NK-92 treated with Interleukin-12 subunit alpha and Interleukin-12 subunit beta, amount 100 ng/mL, for 24 hours (cell line): ENCODE measurements at regions not wholly inside any gene's neighbourhood (a gene's known extent, or its start where the extent isn't known, plus 50 kb on each side); places are given as distances from the start of the nearest gene placed in this dataset.
"Not testable (repeated sequence)": the region's sequence is repeated elsewhere in the genome, so short reads cannot be mapped to it uniquely, and the experiment has no call there.

Source experiments
- DNase-seq: peaks from one replicate; lab custom pipeline; 2025; lab: John Stamatoyannopoulos, UW

DNA sequence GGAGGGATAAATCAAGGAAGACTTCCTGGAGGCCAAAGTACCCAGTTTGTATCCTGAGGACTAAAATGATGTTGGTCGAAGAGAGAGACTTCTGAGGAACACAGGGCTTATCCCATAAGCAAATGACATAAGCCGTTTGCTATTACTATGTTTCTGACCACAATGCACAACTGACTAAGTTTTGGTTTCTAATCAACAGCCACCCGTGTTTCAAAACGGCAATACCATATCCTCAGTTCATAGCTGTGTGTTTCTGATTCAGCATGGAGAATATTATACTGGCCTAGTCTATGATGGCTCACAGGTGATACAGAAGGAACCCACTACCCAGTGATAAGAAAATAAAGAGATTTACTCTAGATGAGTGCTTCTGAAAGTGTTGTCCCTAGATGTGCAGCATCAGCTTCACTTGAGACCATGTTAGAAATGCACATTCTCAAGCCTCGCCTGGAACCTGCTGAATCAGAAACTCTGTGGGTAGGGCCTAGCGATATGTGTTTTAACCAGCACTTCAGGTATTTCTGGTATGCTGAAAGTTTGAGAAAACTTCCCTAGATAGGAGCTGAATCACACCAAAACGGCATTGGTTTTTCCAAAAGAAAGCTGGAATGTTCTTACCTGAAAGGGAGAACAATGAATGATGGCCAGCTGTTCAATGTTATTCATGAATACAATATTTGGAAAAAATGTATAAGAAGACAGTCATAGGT lies 639.7 kb upstream of the NR2F2 start:
- no peak for DNase-seq

DNA sequence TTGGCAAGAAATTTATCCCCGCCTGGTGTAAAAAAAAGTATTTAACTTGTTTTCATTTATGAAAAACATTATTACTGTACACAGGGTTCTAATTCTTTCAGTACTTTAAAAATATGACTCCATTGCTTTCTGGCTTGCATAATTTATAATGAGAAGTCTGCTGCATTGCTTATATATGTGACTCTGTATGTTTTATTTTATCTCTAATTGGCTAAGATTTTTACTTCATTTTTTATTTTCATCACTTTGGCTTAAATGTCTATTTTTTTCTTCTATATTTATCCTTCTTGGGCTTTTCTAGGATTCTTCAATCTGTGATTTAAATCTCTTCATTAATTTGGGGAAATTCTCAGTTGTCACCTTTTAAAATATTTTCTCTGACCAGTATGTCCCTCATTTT lies 636.6 kb upstream of the NR2F2 start:
- no peak for DNase-seq

DNA sequence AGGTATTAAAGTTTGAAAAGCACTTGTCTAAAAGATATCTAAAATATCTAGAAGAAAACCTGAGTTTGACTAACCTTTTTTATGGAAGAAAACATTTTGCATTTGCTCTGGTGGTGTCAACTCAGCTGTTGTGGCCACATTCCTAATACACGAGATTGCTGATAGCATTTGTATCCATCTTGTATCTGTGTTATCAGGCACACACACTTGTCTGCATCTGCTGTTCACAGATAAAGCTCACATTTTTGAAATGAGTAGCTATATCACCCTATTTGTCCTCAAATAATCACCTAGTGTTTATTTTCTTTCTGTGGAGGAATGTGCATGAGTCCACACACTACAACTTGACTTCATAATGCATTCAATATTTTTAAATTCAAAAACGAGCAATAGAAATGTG lies 632.3 kb upstream of the NR2F2 start:
- no peak for DNase-seq

DNA sequence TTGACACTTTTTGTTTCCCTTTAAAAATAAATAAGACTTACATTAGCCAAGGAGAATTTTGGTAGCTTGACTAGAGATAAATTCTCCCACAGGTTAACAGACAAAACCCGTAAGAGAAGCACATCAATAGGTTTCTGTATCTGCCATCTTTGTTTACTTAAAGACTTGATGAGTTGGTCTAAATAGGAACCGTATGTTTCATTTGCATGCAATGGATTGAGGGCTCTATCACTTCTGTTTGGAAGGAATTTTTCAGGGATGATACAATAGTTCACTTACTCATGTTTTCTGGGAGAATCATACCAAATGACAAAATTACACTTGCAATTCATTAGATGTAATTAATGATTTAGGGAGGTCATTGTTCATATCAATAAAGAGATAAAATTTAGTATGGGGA lies 631.5 kb upstream of the NR2F2 start:
- no peak for DNase-seq

DNA sequence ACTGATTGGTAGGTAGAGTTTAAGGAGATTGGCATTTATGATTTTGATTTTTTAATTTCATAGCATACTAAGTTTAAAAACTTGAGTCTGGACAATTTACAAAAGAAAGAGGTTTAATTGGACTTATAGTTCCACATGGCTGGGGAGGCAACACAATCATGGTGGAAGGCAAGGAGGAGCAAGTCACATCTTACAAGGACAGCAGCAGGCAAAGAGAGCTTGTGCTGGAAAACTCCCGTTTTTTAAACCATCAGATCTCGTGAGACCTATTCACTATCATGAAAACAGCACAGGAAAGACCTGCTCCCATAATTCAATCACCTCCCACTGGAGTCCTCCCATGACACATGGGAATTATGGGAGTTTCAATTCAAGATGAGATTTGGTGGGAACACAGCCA lies 630.9 kb upstream of the NR2F2 start:
- DNase-seq = no peak

DNA sequence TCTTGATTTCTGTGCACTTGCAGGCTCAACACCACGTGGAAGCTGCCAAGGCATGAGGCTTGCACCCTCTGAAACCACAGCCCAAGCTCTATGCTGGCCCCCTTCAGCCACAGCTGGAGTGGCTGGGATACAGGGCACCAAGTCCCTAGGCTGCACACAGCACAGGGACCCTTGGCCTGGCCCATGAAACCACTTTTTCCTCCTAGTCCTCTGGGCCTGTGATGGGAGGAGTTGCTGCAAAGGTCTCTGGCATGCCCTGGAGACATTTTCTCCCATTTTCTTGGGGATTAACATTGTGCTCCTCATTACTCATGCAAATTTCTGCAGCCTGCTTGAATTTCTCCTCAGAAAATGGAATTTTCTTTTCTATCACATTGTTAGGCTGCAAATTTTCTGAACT lies 629.8 kb upstream of the NR2F2 start:
- DNase-seq = not testable (repeated sequence)

DNA sequence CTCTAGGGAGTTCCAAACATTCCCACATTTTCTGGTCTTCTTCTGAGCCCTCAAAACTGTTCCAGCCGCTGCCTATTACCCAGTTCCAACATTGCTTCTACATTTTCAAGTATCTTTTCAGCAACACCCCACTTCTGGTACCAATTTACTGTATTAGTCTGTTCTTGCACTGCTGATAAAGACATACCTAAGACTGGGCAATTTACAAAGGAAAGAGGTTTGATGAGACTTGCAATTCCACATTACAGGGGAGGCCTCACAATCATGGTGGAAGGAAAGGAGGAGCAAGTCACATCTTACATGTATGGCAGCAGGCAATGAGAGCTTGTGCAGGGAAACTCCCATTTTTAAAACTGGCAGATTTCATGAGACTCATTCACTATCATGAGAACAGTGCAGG lies 629.1 kb upstream of the NR2F2 start:
- DNase-seq = no peak

DNA sequence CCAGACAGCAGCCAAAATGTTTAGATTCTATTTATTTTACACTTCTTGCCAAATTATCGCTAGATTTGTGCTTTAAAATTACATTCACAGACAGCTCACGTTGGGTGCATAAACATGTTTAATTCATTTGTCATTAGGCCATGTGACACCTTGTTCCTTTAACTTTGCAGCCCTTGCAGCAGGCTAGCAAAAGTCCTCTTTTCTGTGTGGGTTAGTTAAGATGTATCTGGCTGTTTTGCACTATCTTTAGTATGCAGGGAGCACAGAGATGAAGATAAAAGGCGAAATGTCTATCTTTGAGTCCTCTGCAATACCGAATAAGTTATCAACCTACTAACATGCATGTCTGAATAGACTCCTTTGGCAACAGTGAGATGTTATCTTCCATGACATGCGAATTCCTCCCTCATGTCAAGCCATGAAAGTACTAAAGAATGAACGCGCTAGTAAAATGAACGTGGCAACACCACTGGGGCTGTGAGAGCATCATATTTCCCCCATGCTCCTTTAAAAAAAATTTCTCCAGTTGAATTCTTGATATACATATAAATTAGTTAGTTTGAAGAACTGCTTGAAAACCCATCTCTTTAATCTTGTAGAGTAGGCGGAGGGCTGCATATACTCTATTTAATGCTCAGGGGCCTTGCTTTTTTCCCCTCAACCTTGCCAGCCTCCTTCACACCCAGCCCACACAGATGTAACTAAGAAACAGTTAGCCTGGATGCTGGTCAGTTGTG lies 620.4 kb upstream of the NR2F2 start:
- DNase-seq = no peak

DNA sequence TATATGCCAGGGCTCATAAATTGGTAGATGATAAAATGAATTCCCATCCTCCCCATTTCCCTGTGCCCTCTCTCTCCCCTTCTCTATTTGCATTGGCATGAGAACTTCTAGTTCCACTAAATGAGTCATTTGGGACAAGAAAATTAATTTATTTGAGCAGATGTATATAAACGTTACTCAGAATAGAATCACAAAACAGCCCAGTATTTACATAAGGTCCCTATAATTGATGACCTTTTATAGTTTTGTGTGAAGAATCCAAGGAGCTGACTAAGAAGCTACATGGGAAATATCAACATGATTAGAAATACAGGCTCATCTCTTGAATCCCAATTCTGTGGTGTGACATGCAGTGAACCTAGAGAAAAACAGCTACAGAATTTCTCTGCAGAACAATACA lies 617.7 kb upstream of the NR2F2 start:
- DNase-seq = no peak

DNA sequence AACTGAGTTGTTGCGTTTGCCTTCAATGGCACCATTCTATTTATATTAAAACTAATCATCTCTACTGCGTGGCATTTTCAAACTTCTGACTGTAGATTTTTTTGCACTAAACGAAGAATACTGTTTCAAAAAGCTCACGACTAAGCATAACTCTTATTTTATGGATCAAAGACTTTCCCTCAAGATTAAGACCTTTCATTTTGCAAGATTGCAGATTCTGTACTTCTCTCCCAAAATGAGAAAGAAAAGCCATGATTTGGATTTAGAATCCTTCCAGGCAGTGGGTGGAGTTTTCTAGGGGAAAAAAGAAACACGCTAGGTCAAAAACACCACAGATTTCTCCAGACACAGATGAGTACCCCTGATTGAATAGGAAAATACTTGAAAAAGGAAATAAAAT lies 617.2 kb upstream of the NR2F2 start:
- DNase-seq = no peak

DNA sequence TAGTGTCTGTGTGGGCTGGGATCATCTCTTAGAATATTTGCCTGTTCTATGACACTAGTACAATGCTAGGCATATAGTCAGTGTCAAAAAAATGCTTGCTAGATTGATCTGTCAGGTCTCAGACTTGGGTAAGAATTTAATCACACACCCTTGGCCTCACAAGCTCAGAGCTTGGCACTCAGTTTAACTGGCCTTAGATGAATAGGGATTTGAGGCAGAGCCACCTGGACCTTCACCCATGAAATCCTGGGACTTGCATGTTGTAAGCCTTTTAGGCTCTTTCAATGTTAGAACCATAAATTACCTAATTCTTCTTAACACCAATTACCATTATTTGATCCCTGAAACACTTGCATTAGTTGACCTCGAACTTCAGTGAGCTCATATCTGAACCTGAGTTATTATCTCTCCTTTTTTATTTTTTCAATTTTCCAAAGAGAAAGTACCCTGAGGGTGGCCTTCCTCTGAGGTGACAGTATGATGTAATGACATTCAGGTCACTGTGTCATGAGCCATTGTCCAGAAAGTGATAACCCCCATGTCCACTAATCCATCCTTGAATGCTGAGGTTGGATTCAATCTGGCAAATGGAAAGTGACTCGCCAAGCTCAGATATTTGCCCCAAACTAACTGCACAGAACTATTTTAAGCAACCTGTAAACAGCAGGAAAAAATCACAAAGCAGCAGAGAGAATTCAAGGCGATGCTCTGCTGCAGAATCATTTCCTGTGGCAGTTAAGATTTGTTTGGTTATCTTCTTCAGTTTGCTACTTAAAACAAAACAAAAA lies 615.2 kb upstream of the NR2F2 start:
- no peak for DNase-seq

DNA sequence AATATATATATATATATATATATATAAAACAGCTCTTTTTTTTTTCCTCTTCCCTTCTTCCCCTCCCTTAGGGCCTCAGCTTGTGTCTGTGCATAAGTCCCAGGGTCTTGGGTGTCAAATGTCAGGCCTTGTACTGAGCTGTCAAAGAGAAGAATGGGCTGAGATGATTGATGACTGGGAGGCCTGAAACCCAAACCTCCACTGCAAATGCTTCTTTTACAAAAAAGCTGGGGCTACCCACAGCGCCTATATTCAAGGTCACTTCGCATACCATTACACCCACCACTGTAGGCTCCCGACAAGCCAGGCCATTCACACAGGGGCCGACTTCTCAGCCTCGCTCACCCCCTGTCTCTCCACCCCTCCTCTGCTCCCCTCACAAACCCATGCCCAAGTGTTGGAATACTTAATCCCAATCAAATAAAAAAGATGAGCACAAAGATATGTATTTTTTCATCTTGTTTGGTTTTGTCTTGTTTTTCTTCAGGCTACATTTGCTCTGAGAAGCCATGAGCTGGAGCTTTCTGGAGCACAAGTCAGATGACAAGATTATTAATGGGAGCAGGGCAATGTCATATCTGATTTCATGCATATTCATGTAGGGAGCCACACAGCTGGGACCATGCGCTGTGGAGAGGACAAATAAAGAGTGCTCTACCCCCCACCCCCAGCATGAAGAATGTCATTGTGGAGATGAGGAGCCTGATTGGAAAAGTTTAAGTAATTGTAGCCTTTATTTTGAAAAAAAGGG lies 614.4 kb upstream of the NR2F2 start:
- DNase-seq = no peak

DNA sequence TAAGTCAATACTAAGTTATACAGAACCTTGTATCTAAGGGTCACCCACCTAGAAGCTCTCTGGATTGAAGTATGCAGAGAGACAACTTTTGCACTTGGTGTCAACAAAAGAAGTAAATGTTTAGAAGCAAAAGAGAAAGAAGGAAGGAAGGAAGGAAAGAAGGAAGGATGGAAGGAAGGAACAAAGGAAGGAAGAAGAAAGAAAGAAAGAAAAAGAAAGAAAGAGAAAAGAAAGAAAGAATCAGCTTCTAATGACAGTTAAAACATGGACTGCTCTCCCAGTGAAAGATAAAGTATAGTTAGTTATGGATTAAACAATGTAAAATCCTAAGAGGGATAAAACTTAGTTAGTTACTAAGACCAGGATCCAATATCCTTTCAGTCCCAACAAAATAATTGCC lies 613.8 kb upstream of the NR2F2 start:
- DNase-seq = no peak

DNA sequence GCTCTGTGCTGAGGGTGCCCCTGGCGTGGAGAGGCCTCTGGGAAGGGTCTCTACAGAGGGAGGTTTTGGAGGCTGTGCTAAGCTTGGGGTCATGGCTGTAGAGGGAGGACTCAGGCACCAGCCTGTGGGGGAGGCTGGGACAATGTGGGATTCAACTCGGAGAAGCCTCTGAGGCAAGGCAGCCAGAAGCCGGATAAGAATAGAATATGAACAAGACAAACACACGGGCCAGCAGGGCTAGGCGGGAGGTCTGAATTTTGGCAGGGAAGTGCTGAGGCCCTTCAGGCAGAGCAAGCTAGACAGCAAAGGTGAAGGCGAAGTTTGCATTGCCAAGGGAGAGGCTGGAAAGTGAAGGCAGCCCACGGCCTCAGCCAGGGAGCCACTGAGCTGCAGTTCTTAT lies 612.1 kb upstream of the NR2F2 start:
- no peak for DNase-seq

DNA sequence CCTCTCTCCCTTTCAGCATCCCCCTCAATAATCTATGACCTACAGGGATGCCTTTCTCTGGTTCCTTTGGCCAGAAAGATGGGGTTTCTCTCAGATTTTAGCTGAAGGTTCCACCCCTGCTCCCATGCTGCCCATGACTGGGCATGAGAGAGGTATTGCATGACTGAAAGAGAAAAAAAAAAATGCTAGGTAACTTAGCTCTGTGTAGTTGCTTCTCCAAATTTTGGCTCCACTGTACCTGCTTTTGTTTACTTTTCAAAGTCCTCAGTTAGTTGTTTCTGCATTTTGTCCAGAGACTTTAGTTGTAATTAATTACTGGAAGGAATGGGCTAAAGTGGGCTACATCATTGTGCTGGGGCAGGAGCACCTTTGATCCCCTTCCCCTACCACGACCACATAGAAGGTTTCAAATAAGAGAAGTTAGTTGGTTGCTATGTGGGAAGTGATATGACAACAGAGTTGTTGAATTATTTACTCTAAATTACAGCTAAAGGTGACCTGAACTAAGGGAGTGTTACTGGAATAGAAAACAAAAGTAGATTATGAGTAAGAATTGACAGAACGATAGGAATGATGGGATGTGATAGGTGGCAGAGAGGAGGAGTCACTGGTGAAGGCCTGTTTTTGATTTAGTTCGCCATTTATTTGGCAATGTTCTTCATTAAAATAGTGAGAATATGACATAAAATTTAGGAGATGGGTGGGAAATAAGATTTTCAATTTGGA lies 605.4 kb upstream of the NR2F2 start:
- no peak for DNase-seq

DNA sequence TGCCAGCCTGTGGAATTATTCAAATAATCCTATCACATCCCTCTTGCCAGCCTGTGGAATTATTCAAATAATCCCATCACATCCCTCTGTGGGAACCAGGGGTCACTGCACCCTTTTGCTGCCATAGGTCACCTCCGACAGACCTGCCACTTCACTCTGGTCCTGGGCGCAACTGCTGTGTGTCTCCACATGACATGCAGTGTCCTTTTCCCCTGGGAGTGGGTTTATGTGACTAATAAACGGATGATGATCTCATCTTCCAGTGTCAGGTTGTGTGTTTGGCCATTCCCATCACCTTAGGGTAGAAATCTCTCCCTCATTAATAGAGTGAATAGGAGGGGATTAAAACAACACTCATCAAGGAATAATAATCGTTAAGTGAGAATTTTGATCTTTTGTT lies 603.6 kb upstream of the NR2F2 start:
- DNase-seq = no peak

DNA sequence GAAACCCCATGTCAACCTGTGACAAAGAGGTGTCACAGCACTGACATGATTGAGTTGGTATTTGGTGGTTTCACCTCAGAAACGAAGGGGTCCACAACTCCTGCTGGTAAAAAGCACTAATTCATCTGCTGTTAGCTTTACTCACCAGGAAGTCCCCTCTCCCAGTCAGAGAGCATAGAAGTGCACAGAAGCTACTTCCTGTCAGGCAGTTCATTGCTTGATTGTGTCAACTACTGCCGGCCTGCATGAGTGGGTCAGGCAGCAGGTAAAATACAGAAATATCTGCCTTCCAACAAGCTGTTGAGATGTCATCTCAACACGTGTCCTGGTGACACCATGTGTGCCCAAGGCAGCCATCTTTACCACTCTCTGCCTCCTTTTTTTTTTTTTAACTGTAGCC lies 596.6 kb upstream of the NR2F2 start:
- no peak for DNase-seq

DNA sequence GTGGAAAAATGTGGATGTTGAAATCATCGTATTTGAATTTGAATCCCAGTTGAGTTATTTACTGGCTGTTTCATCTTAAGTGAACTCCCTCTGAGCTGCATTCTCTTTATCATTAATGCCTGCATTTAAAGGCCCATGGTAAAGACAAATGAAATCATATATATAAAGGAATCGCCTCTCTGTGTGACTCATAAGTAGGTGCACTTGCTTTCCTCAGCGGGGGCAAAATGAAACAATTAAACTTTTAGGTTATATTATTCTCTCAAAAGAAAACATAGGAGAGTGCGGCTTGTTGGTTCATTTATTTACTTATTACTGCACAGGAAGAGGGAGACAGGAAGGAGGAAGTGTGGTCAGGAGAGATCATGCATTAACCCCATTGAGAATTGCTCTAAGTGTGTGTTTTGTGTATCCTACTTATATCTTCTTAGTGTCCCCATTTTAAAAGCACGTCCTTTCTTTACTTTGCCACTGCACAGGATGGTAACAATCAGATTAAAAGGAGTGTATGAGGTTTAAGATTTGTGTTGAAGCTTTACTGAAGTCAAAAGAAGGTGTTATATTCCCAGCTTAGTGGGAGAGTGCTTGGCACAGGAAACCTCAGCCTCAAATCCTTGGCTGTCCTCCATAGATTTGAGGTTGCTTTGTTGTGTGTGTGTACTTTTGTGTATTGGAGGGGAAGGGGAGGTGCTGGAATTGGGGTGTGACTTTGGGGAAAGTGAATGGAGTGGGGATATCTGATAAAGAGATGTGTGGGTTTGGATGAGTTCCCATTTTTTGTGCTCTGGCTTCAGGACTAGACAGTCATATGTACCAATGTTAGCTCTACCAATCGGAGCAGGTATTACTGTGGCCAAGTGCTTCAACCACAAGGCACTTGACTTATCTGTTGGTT lies 595.8 kb upstream of the NR2F2 start:
- no peak for DNase-seq

DNA sequence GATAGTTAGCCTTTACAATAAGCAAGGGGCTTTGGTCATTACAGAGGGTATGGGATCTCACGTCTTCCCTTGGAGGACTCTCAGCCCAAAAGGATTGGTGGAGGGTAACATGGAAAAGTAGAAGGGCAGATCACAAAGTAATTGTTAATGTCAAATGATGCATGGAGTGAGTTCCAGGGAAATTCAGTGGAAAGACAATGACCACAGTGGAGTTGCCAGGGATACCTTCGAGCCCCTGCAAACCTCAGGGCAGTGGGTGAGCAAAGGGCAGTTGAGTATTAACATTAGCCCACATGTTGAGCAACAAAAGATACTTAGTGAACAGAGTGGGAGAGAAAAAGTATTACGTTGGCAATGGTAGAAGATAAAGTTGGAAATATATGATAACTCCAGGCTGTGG lies 593.4 kb upstream of the NR2F2 start:
- no peak for DNase-seq

DNA sequence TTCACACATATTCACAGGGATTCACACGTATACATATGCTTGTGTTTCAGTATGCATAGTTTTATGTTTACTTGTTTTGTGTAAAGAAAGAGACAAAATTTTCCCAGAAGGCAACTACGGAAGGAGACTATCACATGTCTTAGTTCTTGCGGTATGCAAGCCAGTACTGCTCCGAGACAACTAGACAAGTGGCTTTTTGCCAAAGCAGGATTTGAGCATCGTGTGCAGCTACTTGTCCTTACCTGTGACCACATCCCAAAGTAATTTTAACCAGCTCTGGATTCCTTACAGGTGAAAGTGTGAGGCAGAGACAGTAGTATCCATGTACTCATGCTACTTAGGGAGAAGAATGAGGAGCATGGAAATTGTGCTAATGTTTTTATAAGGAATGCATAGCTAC lies 591.4 kb upstream of the NR2F2 start:
- DNase-seq = no peak

DNA sequence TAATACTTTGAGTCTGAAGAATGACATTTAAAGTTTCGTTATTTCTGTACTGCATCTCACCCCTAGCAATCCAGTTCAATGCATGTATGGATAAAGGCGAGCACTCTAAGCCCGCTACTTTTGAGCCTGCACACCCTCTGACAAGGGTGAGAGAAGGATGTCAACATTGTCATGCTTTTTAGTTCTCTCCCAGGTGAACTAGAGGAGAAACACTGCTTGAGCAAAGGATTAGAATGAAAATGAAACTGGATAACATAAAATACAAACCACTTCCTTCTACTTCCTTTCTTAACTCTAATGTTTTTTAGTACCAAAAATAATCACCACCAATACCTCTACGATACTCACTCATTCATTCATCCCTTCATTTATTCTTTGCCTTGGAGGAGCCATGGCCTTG lies 588.7 kb upstream of the NR2F2 start:
- DNase-seq = no peak
